ENCODE measurements at regions not wholly inside any gene's neighbourhood (a gene's known extent, or its start where the extent isn't known, plus 50 kb on each side); places are given as distances from the start of the nearest gene placed in this dataset.

- Histone ChIP-seq H3K79me2 (ENCODE audit: control insufficient read depth, insufficient read depth, low read length) (no peaks in the 10 kb centered on the region), H3K9ac (ENCODE audit: control insufficient read depth, extremely low read depth, insufficient read depth, low read length) (no peak overlapping the region), H3K9me1 (ENCODE audit: control insufficient read depth, extremely low read depth, insufficient read depth, low read length) (no peaks in the 10 kb centered on the region), H3K27ac (ENCODE audit: control insufficient read depth, insufficient read depth, low read length) (no peak overlapping the region), H3K9me3 (ENCODE audit: control insufficient read depth, low read depth, low read length) (peaks cover 2% of the 10 kb centered on the region), H3K27me3 (ENCODE audit: control insufficient read depth, extremely low read depth, insufficient read depth, low read length) (no peaks in the 10 kb centered on the region), H3K4me3 (ENCODE audit: control insufficient read depth in 2 of 3, extremely low read depth in 1 of 3, insufficient read depth in 2 of 3, low read depth in 1 of 3, low read length in 3 of 3) (no peak overlapping the region), H3K4me1 (ENCODE audit: control insufficient read depth, extremely low read depth, insufficient read depth, low read length) (no peaks in the 10 kb centered on the region), H2AFZ (ENCODE audit: control insufficient read depth, low read length) (no peak overlapping the region), H3K36me3 (ENCODE audit: control insufficient read depth in 2 of 2, extremely low read depth in 1 of 2, insufficient read depth in 2 of 2, low read length in 2 of 2) (no peaks in the 10 kb centered on the region), H4K20me1 (ENCODE audit: control insufficient read depth, extremely low read depth, insufficient read depth, low read length) (no peaks in the 10 kb centered on the region), H3K4me2 (ENCODE audit: control insufficient read depth, extremely low read depth, insufficient read depth, low read depth, low read length) (no peak overlapping the region)
- dilution Hi-C loops (cut with MboI; ENCODE audit: extremely low pct_ligation_motif_present, low sequenced_read_pairs): no loop called here
- no peak for TF ChIP-seq CTCF (optimal IDR thresholded peaks at IDR 0.05 in 1 of 3, IDR thresholded peaks at IDR 0.05 in 1 of 3, conservative IDR thresholded peaks at IDR 0.05 in 1 of 3; ENCODE audit: extremely low read depth in 1 of 3, insufficient read depth in 2 of 3, low read length in 3 of 3)
- TF ChIP-seq EZH2 (IDR thresholded peaks at IDR 0.05; ENCODE audit: low read length): no peak
- DNase-seq (ENCODE audit: low read depth, low spot score): no peak
- no peak for FAIRE-seq
Measured at GRCh38 chr5:24135536-24135935, 509.2 kb downstream of the CDH10 start.

GRCh38 chr5:24141046-24141445 lies 503.7 kb downstream of the CDH10 start:
- Histone ChIP-seq H3K27ac (ENCODE audit: control insufficient read depth, insufficient read depth, low read length) (no peak overlapping the region), H3K4me1 (ENCODE audit: control insufficient read depth, extremely low read depth, insufficient read depth, low read length) (no peaks in the 10 kb centered on the region), H3K4me3 (ENCODE audit: control insufficient read depth in 2 of 3, extremely low read depth in 1 of 3, insufficient read depth in 2 of 3, low read depth in 1 of 3, low read length in 3 of 3) (no peak overlapping the region), H4K20me1 (ENCODE audit: control insufficient read depth, extremely low read depth, insufficient read depth, low read length) (no peaks in the 10 kb centered on the region), H3K9ac (ENCODE audit: control insufficient read depth, extremely low read depth, insufficient read depth, low read length) (no peak overlapping the region), H3K36me3 (ENCODE audit: control insufficient read depth in 2 of 2, extremely low read depth in 1 of 2, insufficient read depth in 2 of 2, low read length in 2 of 2) (no peaks in the 10 kb centered on the region), H3K79me2 (ENCODE audit: control insufficient read depth, insufficient read depth, low read length) (no peaks in the 10 kb centered on the region), H3K4me2 (ENCODE audit: control insufficient read depth, extremely low read depth, insufficient read depth, low read depth, low read length) (no peak overlapping the region), H3K9me3 (ENCODE audit: control insufficient read depth, low read depth, low read length) (peaks cover 2% of the 10 kb centered on the region), H2AFZ (ENCODE audit: control insufficient read depth, low read length) (no peak overlapping the region), H3K9me1 (ENCODE audit: control insufficient read depth, extremely low read depth, insufficient read depth, low read length) (no peaks in the 10 kb centered on the region), H3K27me3 (ENCODE audit: control insufficient read depth, extremely low read depth, insufficient read depth, low read length) (no peaks in the 10 kb centered on the region)
- no peak for TF ChIP-seq EZH2 (IDR thresholded peaks at IDR 0.05; ENCODE audit: low read length)
- no peak for TF ChIP-seq CTCF (optimal IDR thresholded peaks at IDR 0.05 in 1 of 3, IDR thresholded peaks at IDR 0.05 in 1 of 3, conservative IDR thresholded peaks at IDR 0.05 in 1 of 3; ENCODE audit: extremely low read depth in 1 of 3, insufficient read depth in 2 of 3, low read length in 3 of 3)
- FAIRE-seq: no peak
- dilution Hi-C loops (cut with MboI; ENCODE audit: extremely low pct_ligation_motif_present, low sequenced_read_pairs): no loop called here
- DNase-seq (ENCODE audit: low read depth, low spot score): no peak
